ENCODE measurements at regions not wholly inside any gene's neighbourhood (a gene's known extent, or its start where the extent isn't known, plus 50 kb on each side); places are given as distances from the start of the nearest gene placed in this dataset.

DNA sequence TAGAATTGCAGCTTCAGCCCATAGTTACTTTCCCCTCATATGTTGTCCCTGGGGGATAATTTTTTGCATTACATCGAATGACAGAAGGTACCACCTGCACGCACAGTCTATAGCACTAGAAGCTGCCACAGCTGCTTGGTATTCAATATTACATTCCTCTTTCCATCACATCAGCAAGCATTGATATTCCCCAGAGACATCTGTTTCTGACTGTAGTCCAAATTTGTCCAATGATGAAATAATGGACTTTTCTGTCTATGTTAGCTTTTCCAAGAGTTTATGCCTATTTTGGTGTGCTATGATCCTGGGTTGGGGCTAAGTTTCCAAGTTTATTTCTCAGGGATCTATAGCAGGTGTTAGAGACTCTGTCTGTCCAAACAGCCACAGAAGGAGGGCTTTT, 335.4 kb downstream of the LRIG3 start:
- WGBS, result 100% methylated on average over 2 of the region's 2 CpGs
- no peaks in the 10 kb centered on the region for H3K4me1 ChIP-seq (ENCODE audit: insufficient read depth, low read length)
- H3K9me3 ChIP-seq (ENCODE audit: insufficient read depth, low read depth, low read length), result no peaks in the 10 kb centered on the region
- no peak overlapping the region for H3K27ac ChIP-seq (ENCODE audit: low read depth, low read length)
- no peak overlapping the region for H3K9ac ChIP-seq (ENCODE audit: low read depth, low read length)
- H3K27me3 ChIP-seq (ENCODE audit: insufficient read depth, low read length), result no peaks in the 10 kb centered on the region
- no peak overlapping the region for H3K4me3 ChIP-seq (ENCODE audit: low read length)
- no peaks in the 10 kb centered on the region for H3K36me3 ChIP-seq (ENCODE audit: insufficient read depth, low read length)

DNA sequence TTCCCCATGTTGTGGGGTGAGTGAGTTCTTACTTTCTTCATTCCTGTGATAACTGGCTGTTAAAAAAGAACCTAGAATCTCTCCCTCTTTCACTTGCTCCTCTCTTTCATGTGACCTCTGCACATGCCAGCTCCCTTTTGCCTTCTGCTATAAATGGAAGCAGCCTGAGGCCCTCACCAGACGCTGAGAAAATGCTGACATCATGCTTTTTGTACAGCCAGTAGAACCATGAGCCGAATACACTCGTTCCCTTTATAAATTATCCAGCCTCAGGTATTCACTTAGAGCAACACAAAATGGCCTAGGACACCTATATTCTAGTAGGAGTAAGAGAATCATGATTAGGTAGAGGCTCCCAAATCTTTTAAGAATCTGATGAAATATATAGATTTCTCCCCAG, 333.5 kb downstream of the LRIG3 start:
- H3K27ac ChIP-seq (ENCODE audit: low read depth, low read length), result no peak overlapping the region
- H3K36me3 ChIP-seq (ENCODE audit: insufficient read depth, low read length), result no peaks in the 10 kb centered on the region
- whole genome bisulfite sequencing, result 75% methylated on average over 3 of the region's 3 CpGs
- H3K27me3 ChIP-seq (ENCODE audit: insufficient read depth, low read length), result no peaks in the 10 kb centered on the region
- no peaks in the 10 kb centered on the region for H3K4me1 ChIP-seq (ENCODE audit: insufficient read depth, low read length)
- no peak overlapping the region for H3K4me3 ChIP-seq (ENCODE audit: low read length)
- no peak overlapping the region for H3K9ac ChIP-seq (ENCODE audit: low read depth, low read length)
- H3K9me3 ChIP-seq (ENCODE audit: insufficient read depth, low read depth, low read length), result no peaks in the 10 kb centered on the region

DNA sequence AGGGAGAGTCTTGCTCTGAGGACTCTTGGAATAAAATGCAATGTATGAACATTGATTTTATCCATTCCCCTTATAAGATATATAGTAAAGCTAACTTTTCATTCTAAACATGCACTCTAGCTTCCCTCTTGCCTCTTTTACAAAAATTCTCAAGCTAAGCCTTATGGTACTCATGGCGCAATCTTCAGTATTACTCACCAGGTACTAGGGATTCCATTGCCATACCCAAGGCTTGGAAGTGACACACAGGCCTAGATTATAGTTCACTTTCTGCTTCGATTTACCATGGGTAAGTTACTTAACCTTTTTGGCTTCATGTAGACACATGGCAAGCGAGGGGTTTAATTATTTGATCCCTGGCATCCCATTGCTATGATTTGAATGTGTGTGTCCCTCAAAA, 331.5 kb downstream of the LRIG3 start:
- H3K27me3 ChIP-seq (ENCODE audit: insufficient read depth, low read length), result no peaks in the 10 kb centered on the region
- H3K27ac ChIP-seq (ENCODE audit: low read depth, low read length), result no peak overlapping the region
- 86% methylated on average over 3 of the region's 3 CpGs for WGBS

DNA sequence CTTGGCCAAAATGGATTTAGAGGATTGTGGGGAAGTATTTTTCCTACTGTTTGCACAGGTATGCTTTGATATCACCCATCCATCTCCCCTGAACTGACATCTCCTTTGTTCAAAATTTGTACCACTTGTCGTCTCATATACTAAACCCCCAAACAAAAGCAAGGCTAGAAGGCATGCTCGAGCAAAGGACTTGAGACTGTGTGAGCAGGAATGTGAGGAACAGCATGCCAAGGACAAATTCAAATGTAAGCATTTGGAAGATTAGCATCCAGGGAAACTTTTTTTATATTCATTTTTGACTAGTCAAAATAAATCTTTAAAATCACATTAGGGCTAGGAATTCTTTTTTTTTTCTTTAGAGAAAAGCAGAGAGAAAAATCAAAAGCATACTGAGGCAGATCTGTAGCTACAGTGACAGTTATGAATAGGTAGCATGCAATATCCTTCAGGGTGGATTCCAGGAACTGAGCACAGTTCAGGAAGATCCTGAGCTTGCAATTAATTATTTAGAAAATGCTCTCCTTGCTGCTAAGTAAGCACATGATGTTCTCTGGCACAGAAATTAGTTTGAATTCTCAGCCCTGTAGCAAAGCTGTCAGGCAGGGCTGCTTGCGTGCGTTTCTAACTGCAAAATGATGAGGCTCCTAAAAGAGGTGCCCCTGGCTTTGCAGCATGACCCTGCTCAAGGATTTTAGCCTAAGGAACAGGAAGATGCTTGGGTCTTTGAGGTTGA, 327.7 kb downstream of the LRIG3 start:
- Histone ChIP-seq H3K36me3 (ENCODE audit: insufficient read depth, low read length) (no peaks in the 10 kb centered on the region), H3K27ac (ENCODE audit: low read depth, low read length) (no peak overlapping the region), H3K4me1 (ENCODE audit: insufficient read depth, low read length) (no peaks in the 10 kb centered on the region), H3K9ac (ENCODE audit: low read depth, low read length) (no peak overlapping the region), H3K4me3 (ENCODE audit: low read length) (no peak overlapping the region), H3K27me3 (ENCODE audit: insufficient read depth, low read length) (no peaks in the 10 kb centered on the region), H3K9me3 (ENCODE audit: insufficient read depth, low read depth, low read length) (no peaks in the 10 kb centered on the region)
- 85% methylated on average over 3 of the region's 4 CpGs for WGBS

More for the DNA sequence above, 331.5 kb downstream of the LRIG3 start:
- Histone ChIP-seq H3K4me3 (ENCODE audit: low read length) (no peak overlapping the region), H3K9me3 (ENCODE audit: insufficient read depth, low read depth, low read length) (no peaks in the 10 kb centered on the region), H3K9ac (ENCODE audit: low read depth, low read length) (no peak overlapping the region), H3K4me1 (ENCODE audit: insufficient read depth, low read length) (no peaks in the 10 kb centered on the region), H3K36me3 (ENCODE audit: insufficient read depth, low read length) (no peaks in the 10 kb centered on the region)

DNA sequence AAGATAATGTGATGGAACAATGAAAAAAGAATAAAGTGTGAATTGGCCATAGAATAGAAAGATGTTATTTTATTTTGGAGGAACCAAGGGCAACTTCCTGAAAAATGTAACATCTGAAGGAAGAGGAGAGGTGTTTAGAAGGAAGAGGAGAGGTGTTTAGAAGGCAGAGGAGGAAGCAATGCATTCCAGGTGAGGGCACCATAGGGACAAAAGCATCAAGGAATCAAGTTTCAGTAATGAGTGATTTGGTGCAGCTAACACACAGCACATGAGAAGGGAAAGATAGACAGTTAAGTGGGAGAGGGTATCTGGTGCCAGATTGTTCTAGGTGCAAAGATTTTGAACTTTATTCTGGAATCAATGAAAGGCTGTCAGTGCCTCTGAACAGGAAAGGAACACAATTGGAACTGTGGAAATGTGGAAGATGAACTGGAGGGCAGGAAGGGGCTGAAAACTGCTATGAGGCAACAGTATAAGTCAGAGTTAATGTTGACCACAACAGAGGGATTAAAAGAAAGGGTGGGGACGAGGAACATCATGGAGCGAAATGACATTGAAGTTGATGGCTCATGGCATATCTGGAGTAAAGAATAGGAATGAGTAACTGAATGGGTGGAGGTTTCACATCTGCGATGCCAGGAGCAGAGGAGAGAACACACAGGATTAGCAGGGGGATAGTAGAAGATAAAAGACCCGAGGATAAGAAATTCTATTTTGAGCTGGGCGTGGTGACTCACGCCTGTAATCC, 326.6 kb downstream of the LRIG3 start:
- Histone ChIP-seq H3K27ac (ENCODE audit: low read depth, low read length) (no peak overlapping the region), H3K36me3 (ENCODE audit: insufficient read depth, low read length) (no peaks in the 10 kb centered on the region), H3K4me1 (ENCODE audit: insufficient read depth, low read length) (no peaks in the 10 kb centered on the region), H3K4me3 (ENCODE audit: low read length) (no peak overlapping the region), H3K9ac (ENCODE audit: low read depth, low read length) (no peak overlapping the region), H3K9me3 (ENCODE audit: insufficient read depth, low read depth, low read length) (no peaks in the 10 kb centered on the region), H3K27me3 (ENCODE audit: insufficient read depth, low read length) (no peaks in the 10 kb centered on the region)
- WGBS, result 91% methylated on average over 6 of the region's 6 CpGs

DNA sequence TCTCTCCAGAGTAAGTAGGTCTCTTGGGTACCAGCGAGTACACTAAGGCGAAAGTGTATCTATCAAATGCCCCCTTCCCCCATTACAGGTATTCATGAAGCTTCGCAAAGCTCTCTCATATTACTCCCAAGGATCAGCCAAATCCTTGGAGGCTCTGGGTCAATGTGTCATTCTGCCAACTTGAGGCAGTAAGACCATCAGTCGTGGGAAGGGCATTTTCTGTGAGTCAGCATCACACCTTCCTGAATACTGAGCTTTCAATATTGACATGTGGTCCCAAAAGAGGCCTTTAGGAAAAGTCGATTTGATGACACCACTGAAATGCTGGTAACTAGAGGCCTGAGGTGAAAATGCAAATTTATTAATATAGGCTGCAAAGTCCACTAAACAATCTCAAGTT, 323.9 kb downstream of the LRIG3 start:
- no peaks in the 10 kb centered on the region for H3K9me3 ChIP-seq (ENCODE audit: insufficient read depth, low read depth, low read length)
- no peaks in the 10 kb centered on the region for H3K4me1 ChIP-seq (ENCODE audit: insufficient read depth, low read length)
- H3K36me3 ChIP-seq (ENCODE audit: insufficient read depth, low read length), result no peaks in the 10 kb centered on the region
- no peaks in the 10 kb centered on the region for H3K27me3 ChIP-seq (ENCODE audit: insufficient read depth, low read length)
- H3K27ac ChIP-seq (ENCODE audit: low read depth, low read length), result no peak overlapping the region
- H3K4me3 ChIP-seq (ENCODE audit: low read length), result no peak overlapping the region
- WGBS, result 84% methylated on average over 5 of the region's 5 CpGs
- H3K9ac ChIP-seq (ENCODE audit: low read depth, low read length), result no peak overlapping the region

DNA sequence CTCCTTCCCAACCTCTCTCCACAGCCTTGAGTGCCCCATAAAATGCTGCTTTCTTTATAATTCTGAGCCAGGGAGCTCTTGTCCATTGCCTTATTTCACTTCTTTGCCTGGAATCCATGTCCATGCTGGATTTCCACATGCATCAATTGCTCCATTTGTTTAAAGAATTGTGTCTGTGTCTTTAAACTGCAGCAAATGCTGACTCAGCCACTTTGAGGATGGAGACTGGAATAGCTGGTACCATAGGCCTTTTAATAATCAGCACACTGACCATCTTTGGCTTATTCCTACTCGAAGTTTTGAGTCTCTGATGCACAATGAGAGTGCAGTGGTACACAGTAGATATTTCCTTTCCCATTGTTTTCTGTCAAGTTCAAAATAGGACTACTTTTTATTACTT, 318.8 kb downstream of the LRIG3 start:
- Histone ChIP-seq H3K9ac (ENCODE audit: low read depth, low read length) (no peak overlapping the region), H3K4me3 (ENCODE audit: low read length) (no peak overlapping the region), H3K4me1 (ENCODE audit: insufficient read depth, low read length) (no peaks in the 10 kb centered on the region), H3K27ac (ENCODE audit: low read depth, low read length) (no peak overlapping the region), H3K9me3 (ENCODE audit: insufficient read depth, low read depth, low read length) (no peaks in the 10 kb centered on the region), H3K36me3 (ENCODE audit: insufficient read depth, low read length) (no peaks in the 10 kb centered on the region), H3K27me3 (ENCODE audit: insufficient read depth, low read length) (no peaks in the 10 kb centered on the region)
- WGBS, result 92% methylated on average over 1 of the region's 1 CpG

DNA sequence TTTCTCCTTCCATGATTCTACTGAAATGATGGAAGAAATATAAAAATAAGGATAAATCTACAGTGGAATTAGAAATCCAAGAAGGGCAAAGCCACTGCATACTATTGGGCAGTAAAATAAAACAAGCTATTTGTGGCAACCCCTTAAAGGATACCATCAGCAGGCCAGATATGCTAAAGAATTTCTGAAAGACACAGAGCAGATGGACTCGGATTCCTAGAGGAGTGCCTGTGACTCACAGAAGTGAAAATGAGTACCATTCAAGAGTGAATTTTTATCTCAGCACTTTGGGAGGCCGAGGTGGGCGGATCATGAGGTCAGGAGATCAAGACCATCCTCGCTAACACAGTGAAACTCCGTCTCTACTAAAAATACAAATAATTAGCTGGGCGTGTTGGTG, 318.1 kb downstream of the LRIG3 start:
- 98% methylated on average over 6 of the region's 6 CpGs for WGBS
- Histone ChIP-seq H3K9me3 (ENCODE audit: insufficient read depth, low read depth, low read length) (no peaks in the 10 kb centered on the region), H3K4me3 (ENCODE audit: low read length) (no peak overlapping the region), H3K27me3 (ENCODE audit: insufficient read depth, low read length) (no peaks in the 10 kb centered on the region), H3K27ac (ENCODE audit: low read depth, low read length) (no peak overlapping the region), H3K9ac (ENCODE audit: low read depth, low read length) (no peak overlapping the region), H3K4me1 (ENCODE audit: insufficient read depth, low read length) (no peaks in the 10 kb centered on the region), H3K36me3 (ENCODE audit: insufficient read depth, low read length) (no peaks in the 10 kb centered on the region)

DNA sequence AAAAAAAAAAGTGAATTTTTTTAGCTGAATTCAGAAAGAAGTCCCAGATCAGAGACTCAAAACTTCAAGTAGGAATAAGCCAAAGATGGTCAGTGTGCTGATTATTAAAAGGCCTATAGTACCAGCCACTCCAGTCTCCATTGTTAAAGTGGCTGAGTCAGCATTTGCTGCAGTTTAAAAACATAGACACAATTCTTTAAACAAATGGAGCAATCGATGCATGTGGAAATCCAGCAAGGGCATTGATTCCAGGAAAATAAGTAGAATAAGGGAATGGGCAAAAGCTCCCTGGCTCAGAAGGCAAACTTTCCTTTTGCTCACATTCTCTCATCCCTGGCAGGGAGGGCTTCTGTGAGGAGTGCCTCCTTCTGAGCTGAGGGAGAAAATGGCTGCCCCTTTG, 317.6 kb downstream of the LRIG3 start:
- WGBS, result 100% methylated on average over 1 of the region's 1 CpG
- H3K36me3 ChIP-seq (ENCODE audit: insufficient read depth, low read length), result no peaks in the 10 kb centered on the region

DNA sequence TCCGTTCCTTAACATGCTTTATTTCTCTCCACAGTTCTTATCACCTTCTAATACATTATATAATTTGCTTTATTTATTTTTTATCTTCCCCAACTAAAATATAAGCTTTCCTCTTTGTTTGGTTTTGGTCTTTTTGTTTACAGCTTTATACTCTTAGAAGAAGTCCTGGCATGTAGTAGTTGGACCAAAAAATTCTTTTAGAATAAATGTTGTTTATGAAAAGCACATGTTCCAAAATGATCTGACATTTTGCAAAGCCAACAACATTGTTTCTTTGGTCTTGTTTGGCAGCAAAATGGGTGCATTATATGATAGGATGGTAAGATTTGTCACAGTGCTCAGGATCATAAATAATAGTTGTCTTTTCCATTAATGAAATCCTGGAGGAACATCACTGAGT, 312.5 kb downstream of the LRIG3 start:
- no peaks in the 10 kb centered on the region for H3K9me3 ChIP-seq (ENCODE audit: insufficient read depth, low read depth, low read length)
- H3K4me1 ChIP-seq (ENCODE audit: insufficient read depth, low read length), result no peaks in the 10 kb centered on the region
- no peaks in the 10 kb centered on the region for H3K27me3 ChIP-seq (ENCODE audit: insufficient read depth, low read length)
- no peak overlapping the region for H3K9ac ChIP-seq (ENCODE audit: low read depth, low read length)
- no peak overlapping the region for H3K27ac ChIP-seq (ENCODE audit: low read depth, low read length)
- WGBS, result 45% methylated on average over 1 of the region's 1 CpG
- H3K36me3 ChIP-seq (ENCODE audit: insufficient read depth, low read length), result no peaks in the 10 kb centered on the region
- H3K4me3 ChIP-seq (ENCODE audit: low read length), result no peak overlapping the region

More for the DNA sequence above, 317.6 kb downstream of the LRIG3 start:
- Histone ChIP-seq H3K9me3 (ENCODE audit: insufficient read depth, low read depth, low read length) (no peaks in the 10 kb centered on the region), H3K4me1 (ENCODE audit: insufficient read depth, low read length) (no peaks in the 10 kb centered on the region), H3K27ac (ENCODE audit: low read depth, low read length) (no peak overlapping the region), H3K27me3 (ENCODE audit: insufficient read depth, low read length) (no peaks in the 10 kb centered on the region), H3K4me3 (ENCODE audit: low read length) (no peak overlapping the region), H3K9ac (ENCODE audit: low read depth, low read length) (no peak overlapping the region)

DNA sequence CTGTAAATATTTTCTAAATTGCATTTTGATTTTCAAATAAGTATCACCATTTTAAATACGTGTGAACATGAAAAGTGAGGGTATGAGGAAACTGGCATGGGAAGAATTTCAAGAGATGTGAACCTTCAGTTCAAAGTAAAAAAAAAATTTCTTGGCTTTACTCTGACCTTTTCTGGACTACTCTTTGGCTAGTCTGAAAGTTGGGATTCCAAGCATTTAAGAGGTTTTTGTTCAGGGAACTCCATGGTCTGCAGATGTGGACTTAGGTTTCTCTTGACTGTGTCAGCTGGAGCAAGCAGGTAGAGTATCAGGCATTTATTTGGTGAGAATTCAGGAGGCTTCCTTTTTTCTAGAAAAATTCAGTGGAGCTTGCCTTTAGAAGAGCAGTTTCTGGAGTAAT, 311.6 kb downstream of the LRIG3 start:
- H3K27ac ChIP-seq (ENCODE audit: low read depth, low read length), result no peak overlapping the region

More for the DNA sequence above, 311.6 kb downstream of the LRIG3 start:
- H3K4me1 ChIP-seq (ENCODE audit: insufficient read depth, low read length), result no peaks in the 10 kb centered on the region
- whole genome bisulfite sequencing, result 63% methylated on average over 1 of the region's 1 CpG
- H3K36me3 ChIP-seq (ENCODE audit: insufficient read depth, low read length), result no peaks in the 10 kb centered on the region
- H3K4me3 ChIP-seq (ENCODE audit: low read length), result no peak overlapping the region
- H3K9me3 ChIP-seq (ENCODE audit: insufficient read depth, low read depth, low read length), result no peaks in the 10 kb centered on the region
- no peak overlapping the region for H3K9ac ChIP-seq (ENCODE audit: low read depth, low read length)
- no peaks in the 10 kb centered on the region for H3K27me3 ChIP-seq (ENCODE audit: insufficient read depth, low read length)
